GM19099 (cell line): ENCODE measurements at regions not wholly inside any gene's neighbourhood (a gene's known extent, or its start where the extent isn't known, plus 50 kb on each side); places are given as distances from the start of the nearest gene placed in this dataset.

Source experiments
- POLR2A ChIP-seq: IDR thresholded peaks from 3 replicates; pipeline ENCODE4 v1.6.1; 2011; ENCODE audit warnings: low read depth; ENCODE audit not compliant: insufficient read length; ENCODE audit errors: extremely low read depth

DNA sequence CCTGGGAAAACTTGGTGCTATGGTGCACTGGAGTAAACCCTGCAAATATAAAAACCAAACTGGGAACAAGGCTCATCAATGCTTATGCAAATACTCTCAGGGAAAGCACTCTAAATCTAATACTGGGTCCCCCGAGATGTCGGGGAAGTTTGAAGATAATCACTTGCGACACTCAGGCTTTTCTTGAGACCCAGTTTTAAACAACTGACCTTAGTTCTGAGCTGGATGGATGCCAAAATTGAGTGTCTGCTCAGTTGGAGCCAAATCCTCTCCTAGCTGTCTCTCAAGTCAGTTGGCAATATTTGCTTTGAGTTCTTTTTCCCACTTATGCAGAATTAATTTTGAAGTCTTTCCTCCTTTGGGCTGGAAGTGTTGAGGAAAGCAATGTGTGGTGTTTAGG lies 75.5 kb upstream of the CD2AP start:
- TF ChIP-seq POLR2A: no peak

- no peak for TF ChIP-seq POLR2A
Measured at GRCh38 chr6:47403056-47403455, 74.5 kb upstream of the CD2AP start.

GRCh38 chr6:47403801-47404200 lies 73.8 kb upstream of the CD2AP start:
- no peak for TF ChIP-seq POLR2A

- no peak for TF ChIP-seq POLR2A
Measured at GRCh38 chr6:47404435-47404834, 73.2 kb upstream of the CD2AP start.

- no peak for TF ChIP-seq POLR2A
Measured at GRCh38 chr6:47405273-47405672, 72.3 kb upstream of the CD2AP start.

DNA sequence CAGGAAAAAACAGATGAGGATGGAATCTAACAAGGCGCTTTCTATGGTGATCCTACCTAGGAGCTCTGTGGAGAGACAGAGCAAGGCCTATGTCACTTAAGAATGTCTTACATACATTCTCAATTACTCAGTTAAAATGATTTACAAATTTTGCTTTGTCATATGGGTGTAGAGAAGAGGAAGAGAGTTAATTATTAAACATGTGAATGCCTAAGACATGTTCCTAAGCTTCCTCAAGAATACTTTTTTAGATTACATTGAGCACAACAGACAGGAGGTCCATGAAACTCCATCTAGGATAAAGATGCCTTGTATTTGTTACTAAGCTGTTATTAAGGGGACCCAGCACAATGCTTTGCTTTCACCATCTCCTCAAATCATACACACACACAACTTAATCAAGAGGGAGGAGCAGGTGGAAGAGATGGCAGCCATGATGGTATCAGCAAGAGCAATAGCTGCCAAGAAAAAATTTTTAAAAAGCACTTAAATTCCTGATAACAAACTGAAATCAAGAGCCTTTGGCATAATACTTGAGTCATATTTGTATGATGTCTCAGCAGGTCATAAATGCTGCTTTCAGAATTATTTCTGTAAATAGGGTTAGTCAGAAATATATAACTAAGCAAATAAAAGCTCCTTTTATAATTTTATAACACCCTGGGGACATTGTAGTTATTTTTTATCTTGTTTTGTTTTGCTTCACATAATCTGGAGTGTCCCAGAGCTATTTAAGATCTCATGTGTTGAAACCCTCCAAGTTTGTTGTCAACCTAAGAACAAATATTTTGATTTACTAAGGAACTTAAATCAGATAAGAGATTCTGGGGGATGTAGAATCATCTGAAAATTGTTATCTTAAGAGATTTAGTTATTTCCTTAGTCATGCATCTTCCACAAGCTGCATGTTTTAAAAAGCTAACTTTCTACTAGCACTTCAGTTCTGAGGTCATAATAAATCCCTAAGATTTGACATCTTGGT lies 70.0 kb upstream of the CD2AP start:
- no peak for TF ChIP-seq POLR2A

DNA sequence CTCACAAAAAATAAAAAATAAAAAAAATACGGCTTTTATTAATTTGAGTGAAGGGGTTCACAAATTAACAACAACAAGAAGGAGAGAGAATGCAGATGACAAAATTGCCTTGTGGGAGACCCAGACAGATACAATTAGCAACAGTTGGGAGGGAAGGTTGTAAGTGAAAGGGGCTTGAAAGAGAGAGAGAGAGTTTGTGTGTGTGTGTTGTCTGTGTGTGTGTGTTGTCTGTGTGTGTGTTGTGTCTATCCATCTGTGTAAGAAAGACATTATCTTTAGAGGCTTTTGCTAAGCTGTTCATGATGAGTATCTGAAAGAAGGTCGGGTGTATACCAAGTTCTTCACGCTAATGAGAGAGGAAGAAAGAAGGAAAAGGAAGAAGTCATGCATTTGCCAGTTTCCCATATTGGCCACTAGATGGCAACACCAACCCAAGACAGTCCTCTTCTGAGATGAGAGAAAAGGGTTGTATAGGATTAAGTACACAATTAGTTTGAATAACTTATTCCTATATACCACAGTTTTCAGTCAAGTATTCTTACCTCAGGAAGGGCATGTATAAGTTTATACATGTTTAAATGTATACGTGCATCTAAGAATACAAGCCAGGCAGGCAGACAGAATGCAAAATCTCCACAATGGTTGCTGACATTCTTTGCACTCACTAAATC lies 63.7 kb upstream of the CD2AP start:
- no peak for TF ChIP-seq POLR2A

DNA sequence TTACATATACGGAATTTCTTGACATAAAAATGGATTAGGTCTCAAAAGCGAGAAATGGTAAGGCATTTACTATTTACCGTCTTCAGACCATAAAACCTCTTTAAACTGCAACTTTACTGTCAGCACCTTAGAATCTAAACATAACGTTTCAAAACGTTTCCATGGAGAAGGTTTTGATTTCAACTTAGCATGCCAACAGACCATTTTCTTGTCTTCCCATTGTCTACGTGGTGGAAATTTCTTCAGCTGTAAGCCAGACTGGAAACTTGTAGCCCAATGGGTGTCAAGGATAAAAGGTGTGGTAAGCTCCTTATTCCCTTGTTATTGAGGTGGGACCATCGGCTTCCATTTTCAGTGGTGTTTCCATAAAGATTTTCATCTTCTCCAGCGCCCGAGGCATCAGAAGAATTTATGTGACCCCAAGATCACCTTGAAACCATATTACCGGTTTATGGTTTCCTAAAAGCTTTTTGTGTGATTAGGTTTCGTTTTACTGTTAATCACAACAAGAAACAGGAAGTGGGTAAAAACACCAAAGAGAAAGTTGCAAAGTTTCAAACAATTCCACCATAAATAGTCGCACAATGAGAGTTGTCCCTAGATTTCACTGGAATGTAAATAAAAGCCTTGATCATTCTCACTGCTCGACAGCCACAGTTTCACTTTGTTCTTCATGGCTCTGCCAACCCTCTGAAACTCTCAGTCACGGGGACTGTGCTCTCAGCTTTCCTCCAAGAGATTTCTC lies 63.0 kb upstream of the CD2AP start:
- TF ChIP-seq POLR2A: peak; percentile 26

- no peak for TF ChIP-seq POLR2A
Measured at GRCh38 chr6:47416396-47417345, 60.9 kb upstream of the CD2AP start.

DNA sequence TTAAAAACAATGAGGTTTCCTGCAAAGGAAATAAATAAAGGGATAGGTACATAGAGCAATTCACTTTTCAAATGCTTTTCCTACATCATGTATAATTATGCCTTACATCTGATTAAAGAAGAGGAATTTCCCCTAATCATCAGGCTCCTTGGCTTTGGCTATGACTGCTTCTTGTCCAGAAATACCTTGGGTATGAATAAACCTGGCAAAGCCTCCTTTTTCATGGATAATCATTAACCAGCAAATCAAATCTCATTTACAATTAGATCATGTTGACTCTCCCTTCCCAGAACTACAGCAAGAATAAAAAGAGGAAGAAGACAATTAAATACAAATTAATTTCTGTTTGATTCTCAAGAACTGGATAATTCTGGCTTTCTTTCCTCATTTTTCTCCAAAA lies 58.0 kb upstream of the CD2AP start:
- TF ChIP-seq POLR2A: no peak

DNA sequence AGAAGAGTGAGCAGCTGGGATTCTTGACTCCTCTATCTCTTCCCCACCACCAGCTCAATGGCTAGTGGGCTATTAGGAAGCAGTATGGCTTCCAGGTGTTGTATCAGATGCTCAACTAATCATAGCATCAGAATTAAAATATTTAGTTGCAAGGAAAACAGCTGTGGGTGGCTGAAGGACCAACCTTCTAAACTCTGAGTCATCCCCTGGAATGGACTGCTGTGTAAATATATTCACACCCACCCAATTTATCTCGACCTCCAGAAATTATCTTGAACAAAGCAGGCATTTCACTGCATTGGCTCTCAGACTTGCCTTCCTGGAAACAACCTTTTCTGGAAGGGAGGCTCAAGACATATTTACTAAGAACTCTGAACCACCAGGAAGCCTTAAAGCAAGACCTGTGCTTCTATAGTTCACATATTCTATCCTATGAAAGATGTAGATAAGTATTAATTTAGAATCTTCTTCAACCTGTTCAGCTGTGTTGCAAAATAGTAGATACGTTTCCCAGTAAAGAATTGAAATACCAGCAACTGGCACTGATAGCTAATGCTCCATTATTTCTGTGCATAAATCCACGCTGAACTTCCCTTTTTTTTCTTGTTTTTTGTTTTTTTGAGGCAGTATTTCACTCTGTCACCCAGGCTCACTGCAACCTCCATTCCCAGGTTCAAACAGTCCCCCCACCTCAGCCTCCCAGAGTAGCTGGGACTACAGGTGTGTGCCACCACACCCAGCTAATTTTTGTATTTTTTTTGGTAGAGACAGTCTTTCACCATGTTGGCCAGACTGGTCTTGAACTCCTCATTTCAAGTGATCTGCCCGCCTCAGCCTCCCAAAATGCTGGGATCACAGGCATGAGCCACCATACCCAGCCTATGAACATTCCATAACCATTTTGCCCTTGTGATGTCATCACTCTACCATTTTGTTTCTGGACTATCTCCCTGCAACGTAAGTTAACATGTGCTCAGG lies 56.9 kb upstream of the CD2AP start:
- TF ChIP-seq POLR2A: no peak

DNA sequence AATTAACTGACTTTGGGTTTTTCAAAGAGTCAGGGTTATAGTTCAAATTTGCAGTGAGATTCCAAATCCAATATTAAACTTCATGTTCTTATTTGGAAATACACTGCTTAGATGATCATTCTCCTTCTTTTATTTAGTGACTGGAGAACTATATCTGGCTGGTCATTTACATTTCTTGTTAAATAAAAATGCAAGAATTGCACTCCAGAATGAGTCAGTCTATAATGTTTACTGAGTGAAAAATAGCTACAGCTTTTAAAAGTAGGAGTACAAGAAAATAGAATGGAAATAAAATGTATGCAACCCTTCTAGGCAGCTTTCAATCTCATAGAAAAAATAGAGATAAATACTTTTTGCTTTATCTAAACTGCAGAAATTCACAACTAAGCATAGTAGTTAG lies 54.5 kb upstream of the CD2AP start:
- TF ChIP-seq POLR2A: no peak

DNA sequence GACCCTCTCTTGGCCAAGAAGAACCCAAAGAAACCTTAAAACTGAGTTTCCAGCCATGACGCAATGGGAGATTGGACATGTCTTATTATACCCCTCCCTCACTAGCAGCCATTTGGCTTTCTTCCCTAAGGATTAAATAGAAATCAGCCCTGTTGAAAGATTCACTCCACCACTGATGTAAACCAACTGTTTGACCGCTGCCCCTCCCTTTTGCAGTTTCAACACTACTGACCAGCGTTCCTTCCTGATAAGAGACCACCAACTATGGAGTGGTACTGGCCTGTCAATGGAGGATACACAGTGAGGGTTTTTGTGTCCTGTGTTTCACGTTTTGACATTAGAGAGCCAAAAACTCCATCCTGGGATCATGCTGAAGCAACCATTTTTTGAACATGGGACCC lies 53.2 kb upstream of the CD2AP start:
- no peak for TF ChIP-seq POLR2A
